Hindlimb muscle (tissue), 1 donor: ENCODE measurements at regions not wholly inside any gene's neighbourhood (a gene's known extent, or its start where the extent isn't known, plus 50 kb on each side); places are given as distances from the start of the nearest gene placed in this dataset.
"Not testable (repeated sequence)": the region's sequence is repeated elsewhere in the genome, so short reads cannot be mapped to it uniquely, and the experiment has no call there.

Experiments
- DNase-seq: peaks from one replicate; pipeline ENCODE4 v3.0.0-alpha.2; 2013

DNA sequence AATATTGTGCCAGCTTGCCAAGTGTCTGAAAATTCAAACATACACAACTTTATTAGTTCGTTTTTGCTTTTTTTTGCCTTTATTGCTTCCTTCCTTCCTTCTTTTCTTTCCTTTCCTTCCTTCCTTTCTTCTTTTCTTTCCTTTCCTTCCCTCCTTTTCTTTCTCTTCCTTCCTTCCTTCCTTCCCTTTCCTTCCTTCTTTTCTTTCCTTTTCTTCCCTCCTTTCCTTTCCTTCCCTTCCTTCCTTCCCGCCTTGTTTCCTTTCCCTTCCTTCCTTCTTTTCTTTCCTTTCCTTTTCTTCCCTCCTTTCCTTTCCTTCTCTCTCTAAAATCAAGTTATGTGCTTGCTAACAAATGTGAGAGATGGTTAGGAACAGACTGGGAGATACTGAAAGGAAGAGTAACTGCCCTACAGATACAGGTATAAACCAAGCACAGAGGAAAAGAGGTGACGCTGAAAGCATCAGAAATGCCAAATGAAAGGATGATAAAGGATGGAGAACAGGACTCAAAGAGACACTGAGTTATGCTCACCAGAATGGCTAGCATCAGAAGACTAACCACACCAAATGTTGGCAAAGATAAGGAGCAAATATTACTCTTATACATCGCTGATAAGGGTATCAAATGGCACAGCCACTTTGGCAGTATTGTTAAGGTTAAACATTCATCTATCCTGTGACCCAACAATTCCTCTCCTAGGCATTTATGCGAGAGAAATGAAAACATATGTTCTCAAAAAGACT is 151.6 kb downstream of the MREG start:
- DNase-seq: no peak

DNA sequence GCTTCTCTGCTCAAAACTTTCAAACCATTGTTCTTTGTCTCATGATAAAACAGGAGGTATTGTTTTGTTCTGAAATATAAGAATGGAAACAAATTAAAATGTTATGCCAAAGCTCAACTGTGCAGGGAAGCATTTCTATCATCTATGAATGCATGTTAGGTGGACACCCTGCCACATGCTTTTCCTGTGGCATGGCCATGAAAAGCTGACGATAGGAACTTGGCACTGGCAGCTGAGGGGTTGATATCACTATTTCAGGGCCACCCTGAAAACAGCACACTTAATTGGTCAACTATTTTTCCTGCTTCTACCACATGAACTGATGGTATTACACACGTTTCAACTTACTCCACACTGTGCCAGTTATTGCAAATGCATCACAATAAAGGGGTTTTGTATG is 157.3 kb downstream of the MREG start:
- DNase-seq: no peak

DNA sequence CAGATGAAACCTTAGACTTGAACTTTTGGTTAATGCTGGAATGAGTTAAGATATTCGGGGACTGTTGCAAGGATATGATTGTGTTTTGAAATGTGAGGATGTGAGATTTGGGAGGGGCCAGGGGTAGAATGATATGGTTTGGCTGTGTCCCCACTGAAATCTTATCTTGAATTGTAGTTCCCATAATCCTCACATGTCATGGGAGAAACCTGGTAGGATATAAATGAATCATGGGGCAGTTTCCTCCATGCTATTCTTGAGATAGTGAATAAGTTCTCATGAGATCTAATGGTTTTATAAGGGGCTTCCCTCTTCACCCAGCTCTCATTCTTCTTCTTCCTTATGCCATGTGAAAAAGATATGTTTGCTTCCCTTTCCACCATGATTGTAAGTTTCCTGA is 158.0 kb downstream of the MREG start:
- not testable (repeated sequence) for DNase-seq

DNA sequence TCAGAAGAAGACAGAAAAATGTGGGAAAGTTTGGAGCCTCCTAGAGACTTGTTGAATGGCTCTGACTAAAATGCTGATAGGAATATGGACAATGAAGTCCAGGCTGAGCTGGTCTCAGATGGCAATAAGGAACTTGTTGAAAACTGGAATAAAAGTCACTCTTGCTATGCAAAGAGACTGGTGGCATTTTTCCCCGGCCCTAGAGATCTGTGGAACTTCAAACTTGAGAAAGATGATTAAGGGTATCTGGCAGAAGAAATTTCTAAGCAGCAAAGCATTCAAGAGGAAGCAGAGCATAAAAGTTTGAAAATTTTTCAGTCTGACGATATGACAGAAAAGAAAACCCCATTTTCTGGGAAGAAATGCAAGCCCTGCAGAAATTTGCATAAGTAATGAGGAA is 159.3 kb downstream of the MREG start:
- DNase-seq: no peak

DNA sequence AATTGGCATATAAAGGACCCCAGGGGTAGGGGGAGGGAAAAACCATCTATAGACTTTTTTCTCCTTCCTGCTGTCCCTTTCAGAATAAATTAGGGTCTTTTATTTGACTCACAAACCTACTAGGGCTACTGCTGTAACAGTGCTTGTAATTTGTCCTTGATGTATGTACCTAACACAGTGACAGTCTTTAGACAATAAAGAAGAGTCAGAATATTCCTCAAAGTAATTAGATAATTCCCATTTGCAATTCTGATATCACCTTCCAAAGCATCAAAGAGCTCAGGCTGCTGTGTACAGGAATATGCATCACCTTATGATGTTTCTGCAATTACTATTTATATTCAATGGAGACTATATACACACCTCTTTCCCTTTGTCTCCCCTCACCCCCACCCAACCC is 161.7 kb downstream of the MREG start:
- DNase-seq: no peak

DNA sequence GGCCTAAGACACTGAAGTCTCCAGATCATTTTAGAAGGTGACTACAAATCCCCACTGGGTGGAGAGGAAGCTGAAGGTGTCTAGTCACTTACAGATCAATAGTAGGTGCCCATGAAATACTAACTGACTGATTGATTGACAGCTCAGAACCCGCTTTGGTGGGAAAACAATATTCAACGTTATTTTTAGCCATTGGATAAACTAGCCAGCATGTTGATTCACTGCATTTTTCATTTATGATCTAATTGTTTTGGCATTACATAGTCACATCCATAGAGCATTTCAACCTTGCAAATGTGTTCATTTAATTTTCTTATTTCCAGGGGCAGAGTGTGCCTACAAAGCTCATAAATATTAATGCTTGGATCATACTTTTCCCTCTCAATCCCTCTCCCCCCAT is 162.3 kb downstream of the MREG start:
- no peak for DNase-seq

DNA sequence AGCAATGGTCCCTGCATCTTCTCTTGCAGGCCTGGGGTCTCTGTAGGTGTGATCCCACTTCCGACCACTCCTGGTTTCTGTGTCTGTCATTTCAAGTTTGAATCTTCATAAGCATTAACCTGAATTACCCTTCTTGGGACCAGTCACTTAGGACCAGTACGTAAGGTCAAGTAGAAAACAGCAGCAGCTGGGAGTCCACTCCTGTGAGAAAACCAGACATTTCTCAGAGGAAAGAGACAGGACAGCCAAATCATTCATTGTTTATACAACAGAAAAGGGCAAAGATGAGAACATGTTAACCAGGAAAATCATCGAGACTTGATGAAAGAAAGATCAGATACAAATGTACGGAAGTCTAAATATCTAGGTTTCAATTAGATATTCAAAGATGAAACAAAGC is 163.0 kb downstream of the MREG start:
- DNase-seq: no peak

DNA sequence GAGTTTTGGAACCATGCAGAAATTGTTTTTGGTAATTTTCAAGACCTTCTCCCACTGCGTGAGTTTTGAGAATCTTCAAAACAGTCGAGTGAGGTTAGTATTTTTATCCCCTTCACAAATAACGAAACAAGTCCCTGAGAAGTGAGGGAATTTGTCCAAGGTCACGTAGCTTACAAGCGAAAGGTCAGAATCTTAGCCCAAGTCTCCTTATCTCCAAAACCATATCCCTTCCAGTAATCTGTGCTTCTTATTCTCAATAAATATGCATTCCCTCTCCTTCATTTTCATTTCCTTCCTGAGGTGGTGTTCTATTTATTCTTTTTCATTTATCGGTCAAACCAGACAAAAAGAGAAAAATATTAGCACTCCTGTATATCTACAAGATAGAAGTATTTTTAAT is 163.6 kb downstream of the MREG start:
- no peak for DNase-seq

DNA sequence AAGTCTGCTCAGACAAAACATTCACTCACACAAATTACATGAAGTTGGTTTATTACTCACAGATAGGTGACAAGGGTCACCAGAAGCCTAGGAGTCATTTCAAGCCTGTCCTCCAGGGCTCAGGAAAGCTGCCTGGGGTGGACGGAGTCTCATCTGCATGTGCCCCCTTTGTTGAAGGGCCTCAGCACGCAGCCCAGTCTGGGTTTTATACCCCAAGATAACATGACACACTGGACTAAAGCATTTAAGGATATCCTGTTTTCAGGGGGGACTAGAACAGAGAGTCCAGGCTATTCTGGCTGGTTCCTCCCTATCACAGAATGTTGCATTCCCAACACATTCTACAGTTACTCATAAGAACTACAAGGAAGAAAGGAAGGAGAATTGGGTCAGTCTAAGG is 164.7 kb downstream of the MREG start:
- no peak for DNase-seq

DNA sequence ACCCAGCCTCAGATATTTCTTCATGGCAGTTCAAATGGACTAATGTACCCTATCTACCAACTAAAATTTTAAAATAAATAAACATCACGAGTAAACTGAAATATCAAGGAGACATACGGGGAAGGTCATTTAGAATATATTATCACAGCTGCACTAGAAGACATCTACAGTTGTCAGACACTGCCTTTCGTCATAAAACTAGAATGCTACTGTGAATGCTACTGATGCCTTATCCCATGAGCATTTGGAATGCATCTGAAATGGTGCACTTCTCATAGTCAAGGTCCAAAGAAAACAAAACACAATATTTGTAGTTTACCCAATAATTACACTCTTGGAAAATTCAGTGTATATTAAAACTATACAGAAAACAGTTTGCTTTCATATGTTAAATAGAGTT is 165.2 kb downstream of the MREG start:
- DNase-seq: no peak

DNA sequence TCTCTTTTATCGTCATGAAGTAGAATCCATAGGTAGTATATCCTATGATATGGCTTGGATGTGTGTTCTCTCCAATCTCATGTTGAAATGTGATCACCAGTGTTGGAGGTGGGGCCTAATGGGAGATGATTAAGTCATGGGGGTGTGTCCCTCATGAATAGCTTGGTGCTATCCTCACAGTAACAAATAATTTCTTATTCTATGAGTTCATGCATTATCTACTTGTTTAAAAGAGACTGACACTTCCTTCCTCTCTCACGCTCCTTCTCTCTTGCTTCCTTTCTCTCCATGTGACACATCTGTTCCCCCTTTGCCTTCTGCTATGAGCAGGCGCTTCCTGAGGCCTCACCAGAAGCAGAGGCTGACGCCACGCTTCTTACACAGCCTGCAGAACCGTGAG is 165.6 kb downstream of the MREG start:
- DNase-seq: no peak

DNA sequence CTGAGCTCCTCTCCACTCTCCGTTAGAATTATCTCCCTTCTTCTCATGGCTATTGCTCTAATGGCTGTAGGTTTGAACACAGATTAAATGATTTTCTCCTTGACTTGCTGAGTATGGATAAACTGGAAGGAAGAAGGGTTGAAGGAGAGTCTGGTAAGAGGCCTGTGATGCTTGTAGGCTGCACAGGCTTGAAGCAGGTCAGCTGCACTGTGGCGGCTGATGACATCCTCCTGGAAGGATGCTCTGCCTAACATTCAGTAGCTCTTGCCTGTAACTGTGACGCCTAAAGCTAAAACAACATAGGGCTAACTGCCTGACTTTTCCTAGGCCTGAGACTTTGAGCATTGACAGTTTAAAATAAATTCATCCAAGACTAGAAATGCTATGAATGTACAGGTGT is 166.3 kb downstream of the MREG start:
- DNase-seq: no peak

DNA sequence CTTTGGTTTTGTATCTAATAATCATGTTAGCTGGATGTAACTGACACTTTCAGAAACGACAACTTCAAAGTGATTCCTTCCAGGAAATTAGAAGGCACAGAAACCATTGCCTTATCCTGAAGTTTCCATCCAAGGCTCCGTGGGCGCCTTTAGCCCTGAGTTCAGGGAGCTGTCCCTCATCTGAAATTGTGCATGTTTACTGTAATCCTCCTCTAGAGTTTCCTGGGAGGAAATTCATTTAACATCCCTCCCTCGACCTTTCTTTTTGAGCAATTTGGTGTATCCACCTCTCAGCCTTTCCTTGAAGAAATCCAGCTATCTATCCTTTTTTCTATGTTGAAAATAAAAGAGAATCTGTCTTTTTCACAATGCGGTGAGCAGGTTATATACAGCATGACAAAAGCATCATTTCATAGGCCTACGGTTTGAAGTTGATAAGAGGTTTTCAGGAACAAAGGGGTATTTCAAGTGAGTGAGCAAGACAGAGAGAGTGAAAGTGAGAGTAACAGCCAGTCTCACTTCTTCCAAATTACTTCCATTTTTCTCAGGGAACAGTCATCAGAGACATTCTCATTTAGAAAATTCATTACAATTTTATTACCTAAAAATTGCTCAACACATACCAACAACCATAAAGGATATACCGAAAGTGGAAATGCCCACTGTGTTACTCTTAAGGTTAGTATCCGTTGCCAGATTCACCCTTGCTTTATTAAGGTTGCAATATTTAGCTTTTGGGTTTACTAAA is 167.3 kb downstream of the MREG start:
- DNase-seq: no peak

DNA sequence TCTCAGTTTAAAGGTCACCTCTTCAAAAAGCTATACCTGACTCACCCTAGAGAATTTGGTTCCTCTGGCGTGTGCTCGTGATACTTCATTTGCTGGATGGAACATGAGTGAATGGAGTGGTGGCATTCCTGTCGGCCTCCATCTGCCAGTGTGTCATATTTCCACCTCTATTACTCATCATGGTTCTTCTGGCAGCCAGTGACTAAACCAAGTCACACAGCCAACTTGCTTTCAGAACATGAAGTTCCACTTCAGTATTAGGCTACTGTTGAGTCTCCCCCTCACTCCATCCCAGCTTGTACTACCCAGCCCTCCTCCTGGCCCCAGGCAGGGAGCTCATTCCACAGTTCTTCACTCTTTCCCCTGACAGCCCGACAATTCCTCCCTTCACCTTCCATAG is 169.8 kb downstream of the MREG start:
- no peak for DNase-seq

DNA sequence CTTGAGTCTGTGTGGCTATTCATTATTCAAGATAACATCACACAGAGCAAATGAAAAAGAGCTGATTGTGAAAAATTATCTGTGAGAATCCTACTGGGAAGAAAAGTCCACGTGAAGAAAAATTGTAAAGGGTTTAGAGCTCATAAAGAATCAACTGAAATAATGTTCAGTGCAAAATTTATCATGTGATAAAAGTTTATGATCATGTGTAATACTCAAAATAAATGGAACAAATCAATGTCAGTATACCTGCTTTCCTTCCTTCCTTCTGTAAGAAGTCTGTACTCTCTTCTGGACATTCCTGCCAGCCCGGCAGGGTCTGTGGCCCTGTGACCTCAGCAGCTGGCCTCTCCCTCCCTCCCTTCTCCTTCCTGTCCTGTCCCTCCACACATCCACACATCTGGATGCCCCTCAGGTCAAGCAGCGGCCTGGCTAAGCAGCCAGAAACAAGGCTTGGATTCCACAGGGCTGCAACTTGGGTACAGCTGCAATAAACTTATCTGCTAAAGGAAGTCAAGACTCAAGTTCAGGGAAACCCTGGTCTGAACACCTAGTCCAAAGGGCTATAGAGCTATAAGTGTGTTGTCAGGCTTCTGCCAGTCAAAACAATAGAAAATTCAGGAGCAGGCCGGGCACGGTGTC is 172.1 kb downstream of the MREG start:
- no peak for DNase-seq

DNA sequence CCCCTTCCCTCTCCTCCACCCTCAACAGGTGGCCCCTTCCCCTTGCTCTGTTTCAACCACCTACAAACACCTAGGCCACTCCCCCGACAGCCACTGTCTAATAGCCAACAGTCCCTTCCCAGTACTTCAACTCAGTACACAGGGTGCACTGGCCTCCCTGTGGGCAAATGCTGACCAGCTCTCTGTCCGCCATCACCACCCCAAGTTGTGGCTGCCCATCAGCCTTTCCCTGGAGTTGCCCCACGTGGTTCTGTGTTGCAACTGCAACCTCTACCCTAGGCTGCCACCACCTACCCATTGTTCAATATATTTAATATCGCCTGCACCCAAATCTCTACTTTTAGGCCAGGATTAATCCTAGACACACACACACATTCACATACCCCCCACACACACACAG is 173.5 kb downstream of the MREG start:
- no peak for DNase-seq

DNA sequence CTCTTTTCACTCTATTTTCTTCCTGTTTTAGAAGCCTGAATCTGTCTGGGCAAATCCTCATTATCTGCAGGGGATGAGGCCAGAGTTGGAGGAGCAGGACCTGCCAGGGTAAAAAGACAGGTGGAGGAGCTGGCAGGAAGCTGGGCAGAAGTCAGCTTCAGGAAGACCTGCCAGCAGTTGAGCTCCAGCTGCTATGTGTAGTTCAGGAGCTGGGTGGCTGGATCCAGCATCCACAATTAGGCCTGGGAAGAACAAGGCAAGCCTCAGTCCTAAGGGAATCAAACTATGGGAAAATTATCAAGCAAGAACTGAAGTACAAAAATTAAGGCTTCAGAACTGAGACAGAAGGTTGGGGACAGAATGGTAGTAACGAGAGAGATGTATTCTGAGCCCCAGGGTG is 174.0 kb downstream of the MREG start:
- no peak for DNase-seq

DNA sequence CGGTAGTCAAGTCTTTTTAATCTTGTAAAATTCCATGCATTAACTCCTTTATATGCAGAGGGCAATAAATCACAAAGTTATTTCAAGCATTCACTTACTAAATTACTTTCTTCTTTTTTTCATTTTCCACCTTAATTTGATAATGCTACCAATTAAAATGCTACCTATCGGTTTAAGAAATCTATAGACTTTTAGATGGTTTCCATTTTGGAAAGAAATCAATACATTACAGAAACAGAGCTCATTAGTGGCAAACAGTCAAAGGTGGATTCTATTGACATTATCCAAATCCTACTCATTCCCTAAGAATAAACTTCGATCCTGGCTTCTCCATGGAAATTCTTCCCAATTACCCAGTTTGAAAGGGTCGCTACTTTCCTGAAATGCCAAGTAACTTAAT is 176.5 kb downstream of the MREG start:
- no peak for DNase-seq

DNA sequence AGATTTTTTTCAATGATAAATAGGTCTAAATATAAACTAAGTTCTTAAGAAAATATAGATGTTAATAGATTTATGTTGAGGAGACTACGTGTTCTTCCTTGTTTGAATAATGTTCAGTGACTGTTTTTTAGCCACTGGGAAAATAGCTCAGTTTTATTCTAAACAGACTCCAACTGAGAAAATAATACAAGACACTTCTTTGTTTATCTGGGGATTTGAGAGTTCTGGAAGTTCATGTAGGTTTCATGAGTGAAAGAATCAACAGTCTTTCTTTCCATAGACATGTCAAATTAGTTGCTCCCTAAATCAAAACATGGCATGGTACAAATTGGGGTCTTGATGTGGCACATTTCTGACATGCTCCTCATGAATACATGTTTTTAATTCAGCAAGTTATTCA is 177.7 kb downstream of the MREG start:
- no peak for DNase-seq

DNA sequence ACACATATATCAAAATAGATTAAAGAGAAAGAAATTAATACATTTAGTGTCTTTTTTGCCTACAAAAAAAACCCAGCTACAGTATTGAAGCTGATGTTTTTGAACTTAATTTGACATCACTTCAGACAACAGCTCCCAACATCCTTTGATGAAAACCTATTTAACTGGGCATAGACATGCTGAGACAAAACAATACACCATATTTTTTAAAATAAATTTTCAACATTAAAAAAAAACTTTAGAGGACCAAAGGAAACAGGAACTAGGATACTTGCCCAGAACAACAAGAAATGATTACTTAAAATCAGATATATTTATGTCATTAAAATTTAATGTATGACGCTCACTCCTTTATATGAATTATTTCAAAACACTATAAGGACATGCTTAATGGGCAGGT is 178.1 kb downstream of the MREG start:
- no peak for DNase-seq

DNA sequence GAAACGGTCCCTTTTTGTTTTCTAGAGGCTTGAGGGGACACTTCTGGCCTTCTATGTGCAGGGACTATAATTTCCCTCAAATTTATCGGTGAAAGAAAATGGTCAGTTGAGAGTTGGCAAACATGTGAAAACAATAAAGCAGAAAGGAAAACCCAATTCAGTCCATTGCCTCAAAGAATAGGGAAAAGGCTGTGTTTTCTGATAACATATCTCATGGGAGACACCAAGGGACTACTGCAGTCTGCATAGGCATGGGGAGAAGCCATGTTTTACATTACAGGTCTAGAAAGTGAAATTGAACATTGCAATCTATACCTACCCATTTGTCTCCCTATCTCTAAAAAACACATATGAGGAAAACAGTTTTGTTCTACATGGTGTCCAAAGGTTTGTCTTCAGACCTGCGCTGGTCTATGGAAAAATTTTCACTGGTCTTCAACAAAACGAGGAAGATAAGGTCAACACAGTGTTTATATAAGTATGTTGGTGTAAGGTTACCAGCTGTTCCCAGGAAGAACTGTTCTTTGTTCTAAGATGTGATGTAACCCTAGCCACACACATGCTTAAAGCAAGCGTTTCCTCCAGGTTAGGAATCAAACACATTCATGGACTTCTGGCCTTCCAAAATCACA is 179.7 kb downstream of the MREG start:
- no peak for DNase-seq

DNA sequence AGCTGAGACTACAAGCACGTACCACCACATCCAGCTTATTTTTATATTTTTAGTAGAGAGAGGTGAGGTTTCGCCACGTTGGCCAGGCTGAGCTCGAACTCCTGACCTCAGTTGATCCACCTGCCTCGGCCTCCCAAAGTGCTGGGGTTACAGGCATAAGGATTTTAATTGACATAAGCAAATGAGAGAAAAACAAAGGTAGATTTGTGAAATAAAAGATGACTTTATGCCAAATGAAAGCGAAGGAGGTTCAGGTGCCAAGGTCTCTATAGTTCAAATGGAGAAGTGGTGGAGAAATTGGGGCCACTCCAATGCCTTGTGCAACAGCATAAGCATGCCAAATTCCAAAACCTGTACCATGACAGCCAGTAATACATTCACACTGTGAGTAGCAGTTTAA is 180.6 kb downstream of the MREG start:
- DNase-seq: no peak

DNA sequence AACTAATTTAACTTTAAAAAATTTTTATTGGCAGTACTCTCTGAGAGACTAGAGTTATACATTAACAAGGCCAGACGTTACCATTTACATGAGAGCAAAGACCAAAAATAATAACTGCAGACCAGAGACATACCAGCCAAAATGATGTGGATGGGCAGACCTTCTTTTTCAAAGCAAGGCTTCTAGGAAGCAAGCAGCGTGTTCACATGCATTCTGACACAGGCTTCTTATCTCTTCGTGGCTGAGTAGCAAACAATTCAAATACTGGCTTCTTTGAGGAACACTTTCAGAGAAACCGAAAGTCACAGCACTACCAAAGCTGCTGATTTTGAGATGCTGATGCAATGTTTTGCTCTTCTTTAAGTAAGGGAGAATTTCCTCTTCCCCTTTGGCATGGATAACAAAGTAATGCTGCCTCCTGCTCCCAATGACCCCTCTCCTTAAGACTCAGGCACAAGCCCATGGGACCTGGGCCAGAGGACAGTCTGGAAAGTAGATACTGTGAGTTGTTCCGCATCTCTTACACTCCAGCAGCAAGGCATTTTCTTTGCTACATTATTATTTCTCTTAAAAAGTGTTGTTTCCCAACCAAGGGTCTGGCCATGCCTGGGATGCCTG is 181.9 kb downstream of the MREG start:
- DNase-seq: no peak
